GM23338 (cell line): ENCODE measurements at regions not wholly inside any gene's neighbourhood (a gene's known extent, or its start where the extent isn't known, plus 50 kb on each side); places are given as distances from the start of the nearest gene placed in this dataset.

Experiments
- CREB1 ChIP-seq: fragments of 250-450 bp; sonication (Bioruptor Pico); IDR thresholded peaks from 2 replicates; pipeline ENCODE4 v1.5.0; 2020; ENCODE audit warnings: low read depth, mild to moderate bottlenecking, moderate library complexity
- EZH2 ChIP-seq: fragments of 200-600 bp; sonication (generic); IDR thresholded peaks from one replicate; pipeline ENCODE4 v1.8.0; 2017; ENCODE audit warnings: antibody characterized with exemption, mild to moderate bottlenecking, low read depth; ENCODE audit not compliant: unreplicated experiment
- EZH2phosphoT487 ChIP-seq: fragments of 200-600 bp; sonication (generic); IDR thresholded peaks from one replicate; pipeline ENCODE4 v1.8.1; 2018; ENCODE audit warnings: antibody characterized with exemption; ENCODE audit not compliant: unreplicated experiment
- JUNB ChIP-seq: IDR thresholded peaks from one replicate; pipeline ENCODE4 v1.6.1; 2016; ENCODE audit warnings: antibody characterized with exemption; ENCODE audit not compliant: unreplicated experiment
- NANOG ChIP-seq: IDR thresholded peaks from 2 replicates; pipeline ENCODE4 v1.6.1; 2016; ENCODE audit warnings: antibody characterized with exemption, borderline replicate concordance
- POLR2AphosphoS5 ChIP-seq: IDR thresholded peaks from 2 replicates; pipeline ENCODE4 v1.6.1; 2016; ENCODE audit warnings: antibody characterized with exemption, low read depth
- ZNF331 ChIP-seq: fragments of 250-450 bp; sonication (Bioruptor Pico); IDR thresholded peaks from 2 replicates; pipeline ENCODE4 v1.5.0; 2020; ENCODE audit warnings: low read depth, mild to moderate bottlenecking, moderate library complexity
- TF ChIP-seq, protein P1 (sequence below): IDR thresholded peaks from one replicate; pipeline ENCODE4 v1.6.1; 2018; ENCODE audit warnings: antibody characterized with exemption; ENCODE audit not compliant: unreplicated experiment
- TF ChIP-seq, protein P2 (sequence below), 2 experiments: fragments of 200-600 bp in 1 of 2; sonication (generic) in 1 of 2; conservative IDR thresholded peaks; 2 replicates each; pipeline versions ENCODE4 v1.5.1 to v1.6.1; 2016 to 2017; ENCODE audit warnings: antibody characterized with exemption in 2 of 2, low read depth in 2 of 2, mild to moderate bottlenecking in 2 of 2, moderate library complexity in 1 of 2
- TF ChIP-seq, protein P3 (sequence below): fragments of 250-450 bp; sonication (Bioruptor Pico); IDR thresholded peaks from 2 replicates; pipeline ENCODE4 v1.5.0; 2020; ENCODE audit warnings: mild to moderate bottlenecking, moderate library complexity

DNA sequence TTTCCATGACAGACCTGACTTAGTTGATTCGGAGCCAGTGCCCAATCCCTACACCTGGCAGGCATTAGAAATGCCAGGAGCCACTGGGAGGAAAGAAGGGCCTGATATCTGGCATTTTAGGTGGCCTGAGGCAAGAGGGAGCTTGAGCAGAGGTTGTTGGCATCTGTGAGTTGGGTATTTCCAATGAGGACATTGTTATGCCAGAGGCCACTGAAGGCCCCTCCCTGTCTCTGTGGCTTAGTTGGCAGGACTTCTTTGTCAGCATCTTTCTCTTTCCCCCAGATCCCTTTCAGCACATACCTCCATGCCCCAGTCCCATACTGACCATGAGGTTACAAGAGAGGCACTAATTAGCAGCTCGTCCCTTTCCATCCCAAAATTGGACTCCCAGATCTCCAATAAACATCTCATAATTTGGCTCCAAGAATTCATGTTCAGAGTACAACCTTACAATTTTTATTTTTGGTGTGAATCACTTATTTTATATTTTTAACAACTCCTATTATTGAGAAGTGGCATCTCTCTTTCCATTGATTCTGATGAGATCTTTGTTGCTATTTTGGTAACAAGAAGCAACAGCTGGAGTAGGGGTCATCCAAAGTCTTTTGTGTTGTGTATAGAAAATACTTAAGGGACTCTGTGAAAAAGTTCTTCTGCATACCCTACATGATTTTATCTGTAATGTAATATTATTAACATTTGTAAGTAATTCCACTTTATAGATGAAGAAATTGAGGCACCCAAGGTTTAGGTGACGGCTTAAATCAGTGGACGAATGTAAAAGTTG lies 68.6 kb upstream of the MAP3K1 start:
- TF ChIP-seq, protein P1, sequence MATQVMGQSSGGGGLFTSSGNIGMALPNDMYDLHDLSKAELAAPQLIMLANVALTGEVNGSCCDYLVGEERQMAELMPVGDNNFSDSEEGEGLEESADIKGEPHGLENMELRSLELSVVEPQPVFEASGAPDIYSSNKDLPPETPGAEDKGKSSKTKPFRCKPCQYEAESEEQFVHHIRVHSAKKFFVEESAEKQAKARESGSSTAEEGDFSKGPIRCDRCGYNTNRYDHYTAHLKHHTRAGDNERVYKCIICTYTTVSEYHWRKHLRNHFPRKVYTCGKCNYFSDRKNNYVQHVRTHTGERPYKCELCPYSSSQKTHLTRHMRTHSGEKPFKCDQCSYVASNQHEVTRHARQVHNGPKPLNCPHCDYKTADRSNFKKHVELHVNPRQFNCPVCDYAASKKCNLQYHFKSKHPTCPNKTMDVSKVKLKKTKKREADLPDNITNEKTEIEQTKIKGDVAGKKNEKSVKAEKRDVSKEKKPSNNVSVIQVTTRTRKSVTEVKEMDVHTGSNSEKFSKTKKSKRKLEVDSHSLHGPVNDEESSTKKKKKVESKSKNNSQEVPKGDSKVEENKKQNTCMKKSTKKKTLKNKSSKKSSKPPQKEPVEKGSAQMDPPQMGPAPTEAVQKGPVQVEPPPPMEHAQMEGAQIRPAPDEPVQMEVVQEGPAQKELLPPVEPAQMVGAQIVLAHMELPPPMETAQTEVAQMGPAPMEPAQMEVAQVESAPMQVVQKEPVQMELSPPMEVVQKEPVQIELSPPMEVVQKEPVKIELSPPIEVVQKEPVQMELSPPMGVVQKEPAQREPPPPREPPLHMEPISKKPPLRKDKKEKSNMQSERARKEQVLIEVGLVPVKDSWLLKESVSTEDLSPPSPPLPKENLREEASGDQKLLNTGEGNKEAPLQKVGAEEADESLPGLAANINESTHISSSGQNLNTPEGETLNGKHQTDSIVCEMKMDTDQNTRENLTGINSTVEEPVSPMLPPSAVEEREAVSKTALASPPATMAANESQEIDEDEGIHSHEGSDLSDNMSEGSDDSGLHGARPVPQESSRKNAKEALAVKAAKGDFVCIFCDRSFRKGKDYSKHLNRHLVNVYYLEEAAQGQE: no peak
- TF ChIP-seq, protein P2, sequence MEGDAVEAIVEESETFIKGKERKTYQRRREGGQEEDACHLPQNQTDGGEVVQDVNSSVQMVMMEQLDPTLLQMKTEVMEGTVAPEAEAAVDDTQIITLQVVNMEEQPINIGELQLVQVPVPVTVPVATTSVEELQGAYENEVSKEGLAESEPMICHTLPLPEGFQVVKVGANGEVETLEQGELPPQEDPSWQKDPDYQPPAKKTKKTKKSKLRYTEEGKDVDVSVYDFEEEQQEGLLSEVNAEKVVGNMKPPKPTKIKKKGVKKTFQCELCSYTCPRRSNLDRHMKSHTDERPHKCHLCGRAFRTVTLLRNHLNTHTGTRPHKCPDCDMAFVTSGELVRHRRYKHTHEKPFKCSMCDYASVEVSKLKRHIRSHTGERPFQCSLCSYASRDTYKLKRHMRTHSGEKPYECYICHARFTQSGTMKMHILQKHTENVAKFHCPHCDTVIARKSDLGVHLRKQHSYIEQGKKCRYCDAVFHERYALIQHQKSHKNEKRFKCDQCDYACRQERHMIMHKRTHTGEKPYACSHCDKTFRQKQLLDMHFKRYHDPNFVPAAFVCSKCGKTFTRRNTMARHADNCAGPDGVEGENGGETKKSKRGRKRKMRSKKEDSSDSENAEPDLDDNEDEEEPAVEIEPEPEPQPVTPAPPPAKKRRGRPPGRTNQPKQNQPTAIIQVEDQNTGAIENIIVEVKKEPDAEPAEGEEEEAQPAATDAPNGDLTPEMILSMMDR (conservative IDR thresholded peaks at IDR 0.05; ENCODE audit: low read depth in 2 of 2): no peak
- TF ChIP-seq EZH2 (no peak), EZH2phosphoT487 (no peak), CREB1 (CRISPR knock-in tag) (no peak), ZNF331 (CRISPR knock-in tag) (no peak), POLR2AphosphoS5 (no peak), JUNB (no peak), NANOG (no peak)
- TF ChIP-seq, protein P3, sequence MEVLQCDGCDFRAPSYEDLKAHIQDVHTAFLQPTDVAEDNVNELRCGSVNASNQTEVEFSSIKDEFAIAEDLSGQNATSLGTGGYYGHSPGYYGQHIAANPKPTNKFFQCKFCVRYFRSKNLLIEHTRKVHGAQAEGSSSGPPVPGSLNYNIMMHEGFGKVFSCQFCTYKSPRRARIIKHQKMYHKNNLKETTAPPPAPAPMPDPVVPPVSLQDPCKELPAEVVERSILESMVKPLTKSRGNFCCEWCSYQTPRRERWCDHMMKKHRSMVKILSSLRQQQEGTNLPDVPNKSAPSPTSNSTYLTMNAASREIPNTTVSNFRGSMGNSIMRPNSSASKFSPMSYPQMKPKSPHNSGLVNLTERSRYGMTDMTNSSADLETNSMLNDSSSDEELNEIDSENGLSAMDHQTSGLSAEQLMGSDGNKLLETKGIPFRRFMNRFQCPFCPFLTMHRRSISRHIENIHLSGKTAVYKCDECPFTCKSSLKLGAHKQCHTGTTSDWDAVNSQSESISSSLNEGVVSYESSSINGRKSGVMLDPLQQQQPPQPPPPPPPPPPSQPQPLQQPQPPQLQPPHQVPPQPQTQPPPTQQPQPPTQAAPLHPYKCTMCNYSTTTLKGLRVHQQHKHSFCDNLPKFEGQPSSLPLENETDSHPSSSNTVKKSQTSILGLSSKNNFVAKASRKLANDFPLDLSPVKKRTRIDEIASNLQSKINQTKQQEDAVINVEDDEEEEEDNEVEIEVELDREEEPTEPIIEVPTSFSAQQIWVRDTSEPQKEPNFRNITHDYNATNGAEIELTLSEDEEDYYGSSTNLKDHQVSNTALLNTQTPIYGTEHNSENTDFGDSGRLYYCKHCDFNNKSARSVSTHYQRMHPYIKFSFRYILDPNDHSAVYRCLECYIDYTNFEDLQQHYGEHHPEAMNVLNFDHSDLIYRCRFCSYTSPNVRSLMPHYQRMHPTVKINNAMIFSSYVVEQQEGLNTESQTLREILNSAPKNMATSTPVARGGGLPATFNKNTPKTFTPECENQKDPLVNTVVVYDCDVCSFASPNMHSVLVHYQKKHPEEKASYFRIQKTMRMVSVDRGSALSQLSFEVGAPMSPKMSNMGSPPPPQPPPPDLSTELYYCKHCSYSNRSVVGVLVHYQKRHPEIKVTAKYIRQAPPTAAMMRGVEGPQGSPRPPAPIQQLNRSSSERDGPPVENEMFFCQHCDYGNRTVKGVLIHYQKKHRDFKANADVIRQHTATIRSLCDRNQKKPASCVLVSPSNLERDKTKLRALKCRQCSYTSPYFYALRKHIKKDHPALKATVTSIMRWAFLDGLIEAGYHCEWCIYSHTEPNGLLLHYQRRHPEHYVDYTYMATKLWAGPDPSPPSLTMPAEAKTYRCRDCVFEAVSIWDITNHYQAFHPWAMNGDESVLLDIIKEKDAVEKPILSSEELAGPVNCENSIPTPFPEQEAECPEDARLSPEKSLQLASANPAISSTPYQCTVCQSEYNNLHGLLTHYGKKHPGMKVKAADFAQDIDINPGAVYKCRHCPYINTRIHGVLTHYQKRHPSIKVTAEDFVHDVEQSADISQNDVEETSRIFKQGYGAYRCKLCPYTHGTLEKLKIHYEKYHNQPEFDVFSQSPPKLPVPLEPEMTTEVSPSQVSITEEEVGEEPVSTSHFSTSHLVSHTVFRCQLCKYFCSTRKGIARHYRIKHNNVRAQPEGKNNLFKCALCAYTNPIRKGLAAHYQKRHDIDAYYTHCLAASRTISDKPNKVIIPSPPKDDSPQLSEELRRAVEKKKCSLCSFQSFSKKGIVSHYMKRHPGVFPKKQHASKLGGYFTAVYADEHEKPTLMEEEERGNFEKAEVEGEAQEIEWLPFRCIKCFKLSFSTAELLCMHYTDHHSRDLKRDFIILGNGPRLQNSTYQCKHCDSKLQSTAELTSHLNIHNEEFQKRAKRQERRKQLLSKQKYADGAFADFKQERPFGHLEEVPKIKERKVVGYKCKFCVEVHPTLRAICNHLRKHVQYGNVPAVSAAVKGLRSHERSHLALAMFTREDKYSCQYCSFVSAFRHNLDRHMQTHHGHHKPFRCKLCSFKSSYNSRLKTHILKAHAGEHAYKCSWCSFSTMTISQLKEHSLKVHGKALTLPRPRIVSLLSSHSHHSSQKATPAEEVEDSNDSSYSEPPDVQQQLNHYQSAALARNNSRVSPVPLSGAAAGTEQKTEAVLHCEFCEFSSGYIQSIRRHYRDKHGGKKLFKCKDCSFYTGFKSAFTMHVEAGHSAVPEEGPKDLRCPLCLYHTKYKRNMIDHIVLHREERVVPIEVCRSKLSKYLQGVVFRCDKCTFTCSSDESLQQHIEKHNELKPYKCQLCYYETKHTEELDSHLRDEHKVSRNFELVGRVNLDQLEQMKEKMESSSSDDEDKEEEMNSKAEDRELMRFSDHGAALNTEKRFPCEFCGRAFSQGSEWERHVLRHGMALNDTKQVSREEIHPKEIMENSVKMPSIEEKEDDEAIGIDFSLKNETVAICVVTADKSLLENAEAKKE: no peak
